OCI-M2 (cell line): ENCODE measurements at regions not wholly inside any gene's neighbourhood (a gene's known extent, or its start where the extent isn't known, plus 50 kb on each side); places are given as distances from the start of the nearest gene placed in this dataset.

Experiments used
- DNase-seq: peaks from one replicate; lab custom pipeline; 2025; ENCODE audit not compliant: unreplicated experiment; lab: John Stamatoyannopoulos, UW

DNA sequence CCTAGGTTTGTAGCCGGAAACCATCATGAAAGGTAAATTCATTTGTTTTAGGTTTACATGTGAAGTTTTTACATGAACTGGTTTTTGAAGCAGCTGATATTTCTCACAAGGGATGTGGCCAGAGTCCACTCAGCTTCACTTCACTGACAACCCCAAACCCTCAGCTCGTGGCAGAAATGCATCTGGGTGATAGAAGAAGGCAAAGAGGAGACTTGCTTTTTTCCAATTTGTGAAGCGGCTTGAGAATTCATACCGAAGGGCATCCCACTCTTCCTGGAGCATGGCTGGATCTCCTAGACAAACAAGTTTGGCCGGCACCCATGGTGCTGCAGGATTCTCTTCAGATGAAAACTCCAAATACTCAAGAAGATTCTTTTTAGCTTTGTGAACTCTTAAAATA, 392.8 kb upstream of the CNR1 start:
- DNase-seq = no peak

DNA sequence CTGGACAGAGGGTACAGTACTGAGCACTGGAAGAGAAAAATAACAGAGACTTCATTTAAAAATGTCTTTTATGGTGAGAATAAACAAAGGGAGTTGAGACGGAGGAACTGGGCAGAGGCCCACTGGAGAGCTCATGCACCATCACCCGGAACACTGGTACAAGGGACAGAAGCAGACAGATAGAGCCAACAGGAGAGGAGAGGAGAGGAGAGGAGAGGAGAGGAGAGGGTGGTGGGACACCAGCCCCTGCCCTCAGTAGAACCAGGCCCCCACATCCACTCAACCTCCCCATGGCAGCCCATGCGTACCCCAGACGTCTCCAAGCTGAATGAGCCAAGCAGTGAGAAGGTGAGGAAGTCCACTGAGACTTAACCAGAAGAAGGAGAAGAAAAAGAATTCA, 390.5 kb upstream of the CNR1 start:
- no peak for DNase-seq

DNA sequence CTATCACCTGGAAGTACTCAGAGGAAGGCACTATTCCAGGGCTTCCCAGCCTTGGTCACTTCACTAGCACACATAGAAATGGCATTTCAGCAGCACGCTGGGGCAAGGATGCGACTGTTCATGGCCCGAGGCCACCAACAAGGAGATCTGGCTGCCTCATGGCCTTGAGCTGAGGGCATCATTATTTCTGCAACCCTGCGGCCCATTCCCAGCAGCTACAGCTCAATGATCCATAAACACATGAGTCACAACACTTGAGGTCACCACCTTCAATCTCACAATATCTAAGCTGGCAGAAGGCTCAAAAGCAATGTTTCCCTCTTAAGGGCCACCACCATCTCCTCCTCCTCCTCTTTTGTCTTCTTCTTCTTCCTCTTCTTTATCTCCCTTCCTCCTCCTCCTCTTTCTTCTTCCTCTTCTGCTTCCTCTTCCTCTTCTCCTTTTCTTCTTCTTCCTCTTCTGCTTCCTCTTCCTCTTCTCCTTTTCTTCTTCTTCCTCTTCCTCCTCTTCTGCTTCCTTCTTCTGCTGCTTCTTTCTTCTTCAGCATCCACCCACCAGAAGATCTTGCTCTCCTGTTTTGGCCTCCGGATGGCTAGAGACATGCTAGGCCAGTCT, 382.9 kb upstream of the CNR1 start:
- DNase-seq = no peak

DNA sequence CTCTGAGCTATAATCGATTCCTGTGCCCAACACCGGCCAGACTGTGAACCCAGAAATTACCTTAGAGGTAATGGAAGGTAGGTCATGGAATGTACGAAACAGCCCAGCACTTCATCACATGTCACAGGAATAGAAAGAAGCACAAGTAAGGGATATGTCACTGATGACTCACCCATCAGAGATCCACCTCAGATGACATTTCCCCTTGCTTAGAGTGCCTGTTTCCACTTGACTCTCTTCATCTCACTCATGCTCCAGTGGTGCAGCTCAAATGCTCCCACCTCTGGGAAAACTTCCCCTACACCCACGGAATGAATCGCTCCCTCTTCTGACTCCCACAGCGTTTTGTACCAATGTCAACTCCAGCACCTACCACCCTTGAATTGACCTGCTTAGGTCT, 381.6 kb upstream of the CNR1 start:
- no peak for DNase-seq

DNA sequence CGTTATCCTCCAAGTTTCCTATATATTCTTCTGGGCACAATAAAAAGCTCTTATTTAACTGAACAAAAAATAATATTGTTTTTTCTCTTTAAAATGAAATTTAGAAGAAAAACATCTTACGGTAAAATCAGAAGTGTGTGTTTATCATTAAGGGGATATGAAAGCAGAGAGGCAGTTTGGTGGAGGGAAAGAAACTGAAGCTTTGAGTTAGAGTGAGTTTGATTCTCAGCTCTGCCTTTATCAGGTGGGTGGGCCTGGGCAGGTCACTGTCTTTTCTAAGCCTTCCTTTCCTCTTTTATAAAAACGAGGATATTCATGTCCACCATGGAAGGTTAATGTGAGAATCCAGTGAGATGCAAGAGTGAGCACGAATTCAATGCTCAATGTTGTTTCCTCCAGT, 379.8 kb upstream of the CNR1 start:
- DNase-seq = no peak

DNA sequence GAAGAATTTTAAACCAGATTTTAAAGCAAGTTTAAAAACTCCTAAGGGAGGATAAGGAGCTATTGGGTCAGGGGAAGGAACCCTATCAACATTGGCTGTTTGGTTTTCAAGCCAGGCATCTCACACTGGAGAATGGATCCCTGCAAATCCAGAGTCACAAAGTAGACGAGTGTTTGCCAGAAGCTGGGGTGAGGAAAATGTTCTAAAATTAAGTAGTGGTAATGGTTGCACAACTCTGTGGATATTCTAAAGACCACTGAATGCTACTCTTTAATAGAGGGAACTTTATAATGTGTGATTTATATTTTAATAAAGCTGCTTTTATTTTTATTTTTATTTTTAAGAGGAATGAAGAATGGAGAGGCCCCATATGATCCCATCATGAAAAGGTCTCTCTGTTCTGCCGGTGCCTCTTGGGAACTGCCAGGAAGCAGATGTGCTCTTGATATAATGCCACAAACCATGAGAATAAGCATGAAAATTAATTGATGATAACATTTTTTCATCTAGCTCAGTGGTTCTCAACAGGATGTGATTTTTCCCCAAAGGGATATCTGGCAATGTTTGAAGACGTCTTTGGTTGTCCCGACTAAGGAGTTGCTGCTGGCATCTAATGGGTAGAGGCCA, 379.0 kb upstream of the CNR1 start:
- no peak for DNase-seq

DNA sequence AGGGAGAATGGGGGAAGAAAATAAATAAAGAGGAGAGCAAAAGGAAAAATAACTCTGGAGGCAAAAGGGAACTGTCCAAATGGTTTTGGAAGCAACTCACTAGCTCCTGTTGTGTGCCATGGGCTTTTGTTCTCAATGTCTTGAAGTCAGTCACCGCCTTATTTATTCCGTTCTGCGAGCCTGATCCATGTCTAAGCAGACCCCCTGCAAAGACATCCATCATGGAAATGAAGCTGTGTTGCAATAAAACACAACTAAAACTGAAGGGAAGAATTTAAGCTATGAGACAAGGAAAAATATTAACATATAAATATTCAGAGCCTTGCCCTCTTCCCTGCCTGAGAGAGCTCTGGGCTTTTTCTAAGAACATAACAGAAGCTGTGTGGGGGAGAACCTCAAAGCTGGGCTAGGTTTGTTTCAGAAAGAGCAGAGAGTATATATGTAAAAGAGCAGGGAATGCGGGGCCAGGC, 373.2 kb upstream of the CNR1 start:
- no peak for DNase-seq

DNA sequence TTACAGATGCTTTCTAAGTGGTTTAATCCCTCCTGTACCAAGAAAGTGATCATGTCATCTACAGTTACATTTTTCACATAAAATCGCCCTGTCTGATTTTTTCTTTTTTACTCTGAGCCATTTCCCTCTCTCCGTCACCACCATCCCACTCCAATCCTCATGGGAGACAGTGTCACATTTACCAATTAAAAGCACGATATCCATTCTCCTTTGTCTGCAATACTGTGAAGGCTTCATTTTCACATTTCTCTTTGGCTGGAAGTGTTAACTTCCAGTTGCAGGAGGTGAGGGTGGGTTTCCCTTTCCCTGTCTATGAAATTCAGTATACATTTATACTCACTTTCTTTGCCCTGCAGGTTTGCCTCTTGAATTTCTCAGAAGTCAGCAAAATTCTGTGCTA, 372.7 kb upstream of the CNR1 start:
- DNase-seq = no peak

DNA sequence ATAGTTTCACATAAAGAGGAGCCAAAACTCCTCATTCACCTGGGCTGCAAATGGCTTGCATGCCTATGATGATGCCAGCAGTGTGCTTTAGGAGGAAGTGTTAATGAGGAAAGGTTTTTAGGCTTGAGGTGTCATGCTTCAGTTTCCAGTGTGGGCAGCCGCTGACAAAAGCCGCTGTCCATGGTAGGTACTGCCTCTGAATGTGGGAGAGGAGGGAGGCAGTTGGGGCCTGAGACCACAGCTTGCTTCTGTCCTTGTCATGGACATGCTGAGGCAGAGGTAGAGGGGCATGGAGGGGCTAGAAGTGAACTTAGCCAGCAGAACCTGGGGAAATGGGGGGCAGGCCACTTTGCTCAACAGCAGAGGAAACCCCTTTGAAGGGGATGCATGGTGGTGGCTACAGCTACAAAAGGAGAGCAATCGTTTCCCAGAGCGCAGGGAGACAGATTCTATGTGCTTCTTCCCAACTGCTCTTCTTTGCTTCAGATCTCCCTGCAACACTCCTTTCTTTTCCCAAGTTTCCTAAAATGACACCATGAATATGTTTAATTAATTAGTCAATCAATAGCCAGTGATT, 372.1 kb upstream of the CNR1 start:
- DNase-seq = no peak

DNA sequence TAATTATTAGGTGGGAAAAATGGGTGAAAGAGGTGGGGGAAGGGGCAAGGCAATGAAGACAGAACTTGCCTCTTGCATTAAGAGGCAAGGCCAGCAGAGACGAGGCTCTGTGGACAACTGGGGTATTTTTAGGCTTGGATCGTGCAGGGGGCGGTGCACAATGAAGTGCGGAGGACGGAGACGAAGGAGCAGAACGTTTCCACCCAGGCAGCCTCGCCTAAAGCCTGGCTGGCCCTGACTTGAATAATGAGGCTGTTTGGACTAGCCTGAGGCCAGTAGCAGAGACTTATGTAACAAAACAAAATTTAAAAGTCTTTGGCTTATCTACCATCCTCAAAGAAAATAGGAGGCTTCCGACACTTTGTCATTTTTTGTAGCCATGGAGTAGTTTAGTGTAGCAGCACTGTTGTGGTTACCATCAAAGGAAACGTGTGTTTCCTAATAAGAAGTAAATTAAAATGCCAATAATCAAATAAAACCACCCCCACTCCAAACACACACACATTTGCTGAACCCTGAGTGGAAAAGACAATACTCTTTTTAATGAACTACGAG, 370.0 kb upstream of the CNR1 start:
- DNase-seq = no peak

DNA sequence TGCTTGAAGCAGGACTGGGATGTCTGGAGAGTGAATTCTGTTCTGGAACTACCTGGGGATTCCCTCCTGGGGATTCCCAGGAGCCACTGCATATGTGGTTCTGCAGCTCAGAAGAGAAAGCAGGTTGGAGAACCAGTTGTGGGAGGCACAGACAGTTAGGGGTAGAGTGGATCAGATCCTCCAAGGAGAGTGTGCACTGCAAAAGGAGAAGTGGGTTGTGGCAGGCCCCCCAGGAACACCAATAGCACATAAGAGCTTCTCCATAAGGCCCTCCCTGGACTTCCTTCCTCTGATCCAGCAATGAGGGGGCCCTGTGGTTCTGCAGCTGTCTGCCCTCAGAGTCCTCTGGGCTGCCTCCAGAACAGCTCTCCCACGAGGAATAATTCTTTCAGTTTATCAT, 369.2 kb upstream of the CNR1 start:
- no peak for DNase-seq

DNA sequence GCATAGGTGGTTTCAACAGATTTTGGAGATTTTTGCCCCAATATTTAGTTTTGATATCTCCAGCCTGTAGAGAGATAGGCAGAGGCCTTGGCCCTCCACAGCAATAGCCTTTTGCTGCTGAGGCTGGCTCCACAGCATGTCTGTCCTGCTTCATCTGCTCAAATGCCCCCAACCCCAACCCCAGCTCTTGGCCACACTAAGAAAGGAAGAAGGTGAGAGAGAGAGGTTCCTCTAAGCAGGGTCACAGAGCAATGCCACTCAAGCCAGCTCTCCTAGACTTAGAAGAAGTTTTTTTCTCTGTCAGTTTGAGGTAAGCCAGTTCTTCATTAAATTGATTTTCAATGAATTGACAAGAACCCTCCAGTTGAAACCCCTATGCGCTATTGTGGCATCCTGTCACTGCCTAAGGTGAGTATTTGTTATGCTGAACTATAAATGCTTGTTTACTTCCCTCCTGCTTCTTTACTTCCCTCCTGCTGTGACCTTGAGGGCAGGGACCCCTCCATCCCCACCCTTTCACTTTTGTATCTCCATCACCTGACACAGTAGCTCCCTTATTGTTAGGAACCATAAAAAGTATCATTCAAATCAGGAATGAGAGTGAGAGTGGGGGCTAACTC, 366.2 kb upstream of the CNR1 start:
- DNase-seq = no peak

DNA sequence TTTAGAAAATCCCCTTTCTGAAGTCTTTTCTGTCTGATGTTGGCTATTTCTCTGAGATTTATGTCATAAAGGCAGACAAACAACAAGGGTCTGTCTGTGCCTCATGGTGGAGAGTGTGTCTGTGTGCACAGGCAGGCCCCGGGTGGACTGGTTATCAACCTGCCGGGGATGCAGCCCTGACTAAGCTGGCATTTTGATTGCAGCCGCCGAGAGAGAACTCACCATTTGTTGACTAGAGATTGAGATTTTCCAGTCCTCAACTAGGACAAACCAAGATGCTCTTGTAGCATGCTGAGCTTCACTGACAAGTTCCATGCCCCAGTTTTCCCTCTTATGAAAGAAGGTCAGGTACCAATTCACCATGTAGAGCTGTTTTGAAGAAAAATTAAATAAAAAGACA, 363.6 kb upstream of the CNR1 start:
- no peak for DNase-seq

DNA sequence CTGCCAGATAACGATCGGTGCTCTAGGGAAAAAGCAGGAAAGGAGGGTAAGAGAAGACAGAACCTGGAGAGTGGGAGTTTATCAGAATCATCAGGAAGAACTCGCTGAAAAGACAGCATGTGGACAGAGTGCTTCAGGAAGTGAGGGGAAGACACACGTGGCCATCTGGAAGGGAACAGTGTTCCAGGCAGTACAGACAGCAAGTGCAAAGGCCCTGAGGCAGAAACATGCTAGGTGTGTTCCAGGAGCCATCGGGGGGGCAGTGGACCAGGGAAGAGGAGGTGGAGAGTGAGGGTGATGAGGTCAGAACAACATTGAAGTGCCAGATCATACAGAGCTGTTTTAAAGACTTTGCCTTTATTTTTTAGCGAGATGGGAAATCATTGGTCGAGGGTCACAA, 354.3 kb upstream of the CNR1 start:
- DNase-seq = no peak

DNA sequence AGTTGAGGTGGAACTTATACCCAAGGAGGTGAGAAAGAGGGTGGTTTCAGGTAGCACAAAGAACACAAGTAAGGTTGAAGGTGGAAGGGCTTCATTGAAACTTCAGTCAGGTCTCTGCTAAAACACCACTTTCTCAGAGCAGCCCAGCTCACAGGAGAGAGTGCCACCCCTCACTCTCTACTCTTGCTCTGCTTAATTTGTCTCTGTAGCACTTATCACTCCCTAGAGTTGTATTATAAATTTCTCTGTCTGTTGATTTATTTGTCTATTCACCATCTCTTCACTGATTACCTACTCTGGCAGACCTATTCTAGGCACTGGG, 353.8 kb upstream of the CNR1 start:
- DNase-seq = no peak

DNA sequence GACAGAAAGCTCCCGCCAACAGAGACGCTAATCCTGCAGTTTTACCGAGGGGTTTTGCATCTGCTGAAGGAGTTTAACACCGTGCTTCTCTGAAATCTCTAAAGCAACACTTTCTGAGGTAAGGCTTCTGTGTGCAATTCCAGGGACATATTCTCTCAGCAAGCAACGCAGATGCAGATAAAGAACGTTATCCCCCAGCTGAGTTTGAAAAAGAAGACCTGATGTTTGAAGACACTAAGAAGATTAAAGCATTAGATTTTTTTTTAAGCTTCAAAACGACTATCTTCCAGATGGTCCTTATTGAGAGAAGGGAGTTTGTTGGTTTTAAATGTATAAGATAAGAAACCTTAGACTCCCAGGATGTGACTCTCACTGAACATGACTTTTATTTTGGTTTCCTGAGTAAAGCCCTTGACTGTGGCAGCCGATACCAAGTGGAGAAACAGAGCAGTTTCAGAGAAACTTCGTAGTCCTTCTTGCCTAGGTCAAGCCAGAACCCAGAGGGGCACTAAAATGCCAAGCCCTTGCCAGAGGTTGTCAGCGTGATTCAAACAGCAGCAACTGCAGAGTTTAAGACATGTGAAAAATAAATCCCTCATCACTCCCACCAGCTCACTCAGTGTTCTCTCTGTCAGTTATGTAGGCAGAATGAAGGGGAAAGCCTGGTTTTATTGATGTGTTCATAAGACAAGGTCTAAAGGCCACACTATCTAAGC, 353.3 kb upstream of the CNR1 start:
- DNase-seq = no peak

DNA sequence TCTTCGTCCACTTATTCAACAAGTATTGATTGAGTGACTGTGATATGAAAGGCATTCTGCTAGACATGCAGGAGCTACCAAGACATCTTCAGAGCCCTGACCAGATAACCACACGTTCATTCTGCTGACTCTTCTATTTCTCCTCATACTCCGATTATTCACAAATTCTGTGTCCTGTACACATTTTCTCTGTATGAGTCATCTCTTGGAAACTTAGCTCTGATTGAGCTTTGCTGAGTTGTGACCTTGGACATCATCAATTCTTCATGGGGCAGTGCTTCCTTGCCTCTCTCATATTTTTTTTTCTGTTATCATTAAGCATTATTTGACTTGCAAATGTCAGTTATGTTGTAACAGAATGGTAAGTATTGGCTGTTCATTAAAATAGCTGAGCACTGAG, 351.6 kb upstream of the CNR1 start:
- no peak for DNase-seq

DNA sequence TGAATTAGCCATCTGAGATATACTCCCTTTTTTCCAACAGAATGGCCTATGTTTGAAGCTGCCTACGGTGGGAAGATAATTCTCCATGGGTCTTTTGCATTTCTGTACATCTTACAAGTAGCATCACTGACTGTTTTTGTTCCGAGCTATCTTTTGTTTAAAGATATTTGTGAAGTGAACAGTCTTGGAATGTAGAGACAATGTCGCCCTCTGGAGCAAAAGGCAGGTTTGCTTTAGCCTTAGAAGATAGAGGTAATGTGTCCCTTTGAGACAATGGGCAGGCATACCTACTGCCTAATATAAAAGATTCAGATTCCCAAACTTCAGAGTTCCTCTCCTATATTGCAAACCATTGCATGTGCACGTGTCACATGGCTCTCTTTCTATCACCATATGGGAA, 347.8 kb upstream of the CNR1 start:
- DNase-seq = no peak

DNA sequence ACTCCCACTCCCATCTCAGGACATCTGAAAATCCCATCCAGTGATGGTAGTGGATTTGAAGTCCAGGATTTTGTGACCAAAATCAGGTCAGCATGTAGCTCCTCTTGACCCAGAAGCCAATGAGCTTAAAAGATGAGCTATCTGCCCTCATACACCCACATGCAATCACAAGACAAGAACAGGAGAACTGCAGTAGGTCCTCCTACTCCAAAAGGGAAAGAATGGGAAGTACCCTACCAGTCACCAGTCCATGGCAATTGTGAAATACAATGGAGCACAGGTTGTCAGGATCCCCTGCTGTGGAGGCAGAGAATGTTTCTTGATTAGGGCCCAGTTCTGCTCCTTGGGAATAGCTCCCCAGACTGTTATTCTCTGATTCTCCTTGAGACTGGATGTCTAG, 347.3 kb upstream of the CNR1 start:
- DNase-seq = no peak

DNA sequence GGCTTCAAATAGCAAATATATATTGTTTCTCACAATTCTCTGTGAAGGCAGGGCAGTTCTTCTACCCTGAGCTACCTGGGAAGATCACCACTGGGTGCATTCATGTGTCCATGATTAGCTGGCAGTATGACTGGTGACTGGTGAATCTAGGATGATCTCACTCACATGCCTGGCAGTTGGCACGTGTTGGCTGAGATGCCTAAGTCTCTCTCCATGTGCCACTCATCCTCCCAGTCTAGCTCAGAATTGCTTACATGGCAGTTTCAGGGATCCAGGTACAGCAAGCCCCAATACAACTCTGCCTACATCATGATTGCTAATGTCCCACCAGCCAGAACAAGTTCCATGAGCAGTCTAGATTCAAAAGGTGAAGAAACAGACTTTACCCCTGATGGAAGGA, 346.8 kb upstream of the CNR1 start:
- DNase-seq = no peak

DNA sequence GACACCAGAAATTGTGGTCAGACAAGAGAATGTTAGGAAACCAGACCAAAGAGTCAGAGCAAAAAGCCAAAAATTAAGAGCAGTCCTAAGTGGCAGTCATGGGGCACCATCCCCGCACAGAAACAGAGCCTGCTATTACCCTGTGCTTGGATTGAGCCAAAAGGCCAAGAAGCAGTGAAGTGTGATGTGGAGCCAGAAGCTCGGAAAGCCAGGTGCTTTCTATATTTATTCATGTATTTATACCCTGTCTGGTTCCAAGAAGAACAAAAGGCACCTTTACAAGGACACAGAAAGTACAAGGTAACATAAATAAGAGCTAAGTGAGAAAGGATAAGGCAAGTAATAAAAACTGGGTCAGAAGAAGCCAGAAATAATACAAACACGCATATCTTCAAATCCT, 336.2 kb upstream of the CNR1 start:
- DNase-seq = no peak
